Caco-2 (cell line): ENCODE measurements at regions not wholly inside any gene's neighbourhood (a gene's known extent, or its start where the extent isn't known, plus 50 kb on each side); places are given as distances from the start of the nearest gene placed in this dataset.

Source experiments
- BruUV-seq: library from RNA; stranded (reverse); fragments of 400-500 nt; replicated peaks from 2 replicates; lab custom pipeline; 2021; lab: Mats Ljungman, UMichigan
- CTCF ChIA-PET: fragments of 300-600 bp; sonication (Branson Sonifier 250); formaldehyde crosslinking; loops from one replicate; lab custom pipeline; 2022; ENCODE audit warnings: antibody characterized with exemption; lab: Charles Lee
- POLR2A ChIA-PET: fragments of 300-600 bp; sonication (Branson Sonifier 250); formaldehyde crosslinking; loops from one replicate; lab custom pipeline; 2022; ENCODE audit warnings: antibody characterized with exemption; lab: Charles Lee
- DNase-seq, 2 experiments: peaks; one replicate each; pipeline versions ENCODE4 v3.0.0 to v3.0.0-alpha.2; 2020 to 2022
- H3K27me3 ChIP-seq: replicated peaks from 2 replicates; pipeline ENCODE4 v1.6.0; 2011; ENCODE audit warnings: low read length; ENCODE audit not compliant: control insufficient read depth, insufficient read depth
- H3K36me3 ChIP-seq: 2 replicates; pipeline ENCODE4 v1.5.1; 2011; ENCODE audit warnings: low read length; ENCODE audit not compliant: control insufficient read depth, insufficient read depth
- H3K4me1 ChIP-seq: fragments of 250-450 bp; sonication (Bioruptor Pico); 2 replicates; pipeline ENCODE4 v1.5.1; 2020; ENCODE audit warnings: mild to moderate bottlenecking
- H3K4me3 ChIP-seq: 2 replicates; pipeline ENCODE4 v1.5.1; 2011; ENCODE audit warnings: low read depth, mild to moderate bottlenecking, control low read depth, low read length
- H3K9me3 ChIP-seq: fragments of 250-450 bp; sonication (Bioruptor Pico); 2 replicates; pipeline ENCODE4 v1.5.1; 2020; ENCODE audit warnings: mild to moderate bottlenecking, moderate library complexity
- H3K27ac Mint-ChIP-seq: one replicate; pipeline ENCODE4 v1.8.0; 2022; ENCODE audit warnings: mixed read lengths; ENCODE audit not compliant: unreplicated experiment
- H3K27me3 Mint-ChIP-seq: one replicate; pipeline ENCODE4 v1.8.0; 2022; ENCODE audit warnings: mixed read lengths; ENCODE audit not compliant: insufficient read depth, unreplicated experiment
- H3K36me3 Mint-ChIP-seq: one replicate; pipeline ENCODE4 v1.8.0; 2022; ENCODE audit warnings: mild to moderate bottlenecking, mixed read lengths; ENCODE audit not compliant: insufficient read depth, unreplicated experiment
- H3K4me1 Mint-ChIP-seq: one replicate; pipeline ENCODE4 v1.8.0; 2022; ENCODE audit warnings: low read depth, mixed read lengths; ENCODE audit not compliant: unreplicated experiment
- H3K4me3 Mint-ChIP-seq: one replicate; pipeline ENCODE4 v1.8.0; 2022; ENCODE audit warnings: mild to moderate bottlenecking, moderate library complexity, mixed read lengths; ENCODE audit not compliant: unreplicated experiment
- H3K9me3 Mint-ChIP-seq: one replicate; pipeline ENCODE4 v1.8.0; 2022; ENCODE audit warnings: mixed read lengths; ENCODE audit not compliant: unreplicated experiment
- intact Hi-C: fragments of 100-400 bp; cut with micrococcal nuclease; formaldehyde crosslinking; loops from one replicate; pipeline ENCODE4 v1.10.0; 2022; ENCODE audit not compliant: unreplicated experiment
- TF ChIP-seq, protein P1 (sequence below), 2 experiments: fragments of 200-600 bp in 1 of 2; IDR thresholded peaks; 1 replicate in 1 of 2; 2 replicates in 1 of 2; pipeline versions ENCODE4 v1.5.1 to v1.8.0; 2011 to 2022; ENCODE audit warnings: antibody characterized with exemption in 1 of 2, control low read depth in 1 of 2, inconsistent platforms in 1 of 2, low read depth in 1 of 2, low read length in 1 of 2, mild to moderate bottlenecking in 1 of 2, moderate library complexity in 1 of 2; ENCODE audit not compliant: insufficient read depth in 1 of 2, severe bottlenecking in 1 of 2, unreplicated experiment in 1 of 2

DNA sequence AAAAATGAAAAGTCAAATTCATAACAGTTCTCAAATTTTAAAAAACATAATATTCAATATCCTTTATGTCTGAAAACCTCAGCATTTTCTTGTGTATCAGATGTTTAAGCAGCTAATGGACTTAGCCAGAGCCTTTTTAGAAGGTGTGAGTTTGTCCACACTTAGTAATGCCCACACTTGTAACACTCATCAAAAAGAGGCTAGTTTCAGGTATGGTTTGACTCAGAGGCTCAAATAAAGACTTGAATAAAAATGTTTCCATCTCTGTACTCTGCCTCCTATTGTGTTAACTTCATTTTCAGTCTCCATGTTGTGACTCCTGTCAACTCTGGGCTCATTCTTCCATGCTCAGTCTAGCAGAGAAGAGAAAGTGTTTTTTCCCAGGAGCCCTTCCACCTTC is 311.6 kb downstream of the IRS1 start:
- H3K27ac Mint-ChIP-seq = no peak overlapping the region
- Histone ChIP-seq H3K9me3 (0 out of 2 replicates have a peak, but pooled peaks cover 2% of the 10 kb centered on the region), H3K27me3 (no peaks in the 10 kb centered on the region), H3K36me3 (no peaks in the 10 kb centered on the region), H3K4me1 (peaks cover 20% of the 10 kb centered on the region), H3K4me3 (no peak overlapping the region)
- no peak for DNase-seq
- no peak overlapping the region for H3K4me3 Mint-ChIP-seq
- no peaks in the 10 kb centered on the region for H3K9me3 Mint-ChIP-seq
- H3K27me3 Mint-ChIP-seq = no peaks in the 10 kb centered on the region
- intact Hi-C loops = no loop called here
- ChIA-PET CTCF (no interaction called here), POLR2A (no interaction called here)
- peaks cover 24% of the 10 kb centered on the region for H3K4me1 Mint-ChIP-seq
- peaks cover 6% of the 10 kb centered on the region for H3K36me3 Mint-ChIP-seq
- TF ChIP-seq, protein P1, sequence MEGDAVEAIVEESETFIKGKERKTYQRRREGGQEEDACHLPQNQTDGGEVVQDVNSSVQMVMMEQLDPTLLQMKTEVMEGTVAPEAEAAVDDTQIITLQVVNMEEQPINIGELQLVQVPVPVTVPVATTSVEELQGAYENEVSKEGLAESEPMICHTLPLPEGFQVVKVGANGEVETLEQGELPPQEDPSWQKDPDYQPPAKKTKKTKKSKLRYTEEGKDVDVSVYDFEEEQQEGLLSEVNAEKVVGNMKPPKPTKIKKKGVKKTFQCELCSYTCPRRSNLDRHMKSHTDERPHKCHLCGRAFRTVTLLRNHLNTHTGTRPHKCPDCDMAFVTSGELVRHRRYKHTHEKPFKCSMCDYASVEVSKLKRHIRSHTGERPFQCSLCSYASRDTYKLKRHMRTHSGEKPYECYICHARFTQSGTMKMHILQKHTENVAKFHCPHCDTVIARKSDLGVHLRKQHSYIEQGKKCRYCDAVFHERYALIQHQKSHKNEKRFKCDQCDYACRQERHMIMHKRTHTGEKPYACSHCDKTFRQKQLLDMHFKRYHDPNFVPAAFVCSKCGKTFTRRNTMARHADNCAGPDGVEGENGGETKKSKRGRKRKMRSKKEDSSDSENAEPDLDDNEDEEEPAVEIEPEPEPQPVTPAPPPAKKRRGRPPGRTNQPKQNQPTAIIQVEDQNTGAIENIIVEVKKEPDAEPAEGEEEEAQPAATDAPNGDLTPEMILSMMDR (IDR thresholded peaks at IDR 0.05; ENCODE audit: insufficient read depth in 1 of 2, low read depth in 1 of 2, low read length in 1 of 2, severe bottlenecking in 1 of 2, unreplicated experiment in 1 of 2) = no peak
- BruUV-seq = no TSS peak

DNA sequence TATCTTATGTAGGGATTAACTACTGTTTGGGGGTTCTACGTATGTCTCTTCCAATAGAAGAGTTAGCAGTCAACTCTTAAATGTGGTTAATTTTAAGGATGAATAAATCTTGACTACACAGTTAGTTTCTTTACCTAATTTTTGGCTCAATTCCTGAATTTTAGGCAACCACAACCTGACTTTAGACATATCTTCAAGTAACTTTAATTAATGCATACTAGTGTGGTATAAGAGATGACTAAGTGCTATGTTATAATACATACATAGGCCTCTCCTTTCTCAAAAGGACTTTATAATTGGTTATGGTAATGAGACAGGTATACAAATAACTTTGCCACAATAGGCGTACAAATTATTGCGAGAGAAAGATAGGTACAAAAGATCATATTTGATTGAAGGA is 312.0 kb downstream of the IRS1 start:
- TF ChIP-seq, protein P1 (IDR thresholded peaks at IDR 0.05; ENCODE audit: insufficient read depth in 1 of 2, low read depth in 1 of 2, low read length in 1 of 2, severe bottlenecking in 1 of 2, unreplicated experiment in 1 of 2) = no peak
- no peaks in the 10 kb centered on the region for H3K9me3 Mint-ChIP-seq
- no peak for DNase-seq
- no peaks in the 10 kb centered on the region for H3K27me3 Mint-ChIP-seq
- intact Hi-C loops = no loop called here
- CTCF ChIA-PET = no interaction called here
- no peak overlapping the region for H3K4me3 Mint-ChIP-seq
- peaks cover 21% of the 10 kb centered on the region for H3K4me1 ChIP-seq
- POLR2A ChIA-PET = no interaction called here
- no peaks in the 10 kb centered on the region for H3K36me3 ChIP-seq
- H3K27me3 ChIP-seq = no peaks in the 10 kb centered on the region
- H3K36me3 Mint-ChIP-seq = peaks cover 6% of the 10 kb centered on the region
- no peak overlapping the region for H3K27ac Mint-ChIP-seq
- peaks cover 20% of the 10 kb centered on the region for H3K4me1 Mint-ChIP-seq
- no TSS peak for BruUV-seq
- H3K4me3 ChIP-seq = no peak overlapping the region
- 0 out of 2 replicates have a peak, but pooled peaks cover 2% of the 10 kb centered on the region for H3K9me3 ChIP-seq

DNA sequence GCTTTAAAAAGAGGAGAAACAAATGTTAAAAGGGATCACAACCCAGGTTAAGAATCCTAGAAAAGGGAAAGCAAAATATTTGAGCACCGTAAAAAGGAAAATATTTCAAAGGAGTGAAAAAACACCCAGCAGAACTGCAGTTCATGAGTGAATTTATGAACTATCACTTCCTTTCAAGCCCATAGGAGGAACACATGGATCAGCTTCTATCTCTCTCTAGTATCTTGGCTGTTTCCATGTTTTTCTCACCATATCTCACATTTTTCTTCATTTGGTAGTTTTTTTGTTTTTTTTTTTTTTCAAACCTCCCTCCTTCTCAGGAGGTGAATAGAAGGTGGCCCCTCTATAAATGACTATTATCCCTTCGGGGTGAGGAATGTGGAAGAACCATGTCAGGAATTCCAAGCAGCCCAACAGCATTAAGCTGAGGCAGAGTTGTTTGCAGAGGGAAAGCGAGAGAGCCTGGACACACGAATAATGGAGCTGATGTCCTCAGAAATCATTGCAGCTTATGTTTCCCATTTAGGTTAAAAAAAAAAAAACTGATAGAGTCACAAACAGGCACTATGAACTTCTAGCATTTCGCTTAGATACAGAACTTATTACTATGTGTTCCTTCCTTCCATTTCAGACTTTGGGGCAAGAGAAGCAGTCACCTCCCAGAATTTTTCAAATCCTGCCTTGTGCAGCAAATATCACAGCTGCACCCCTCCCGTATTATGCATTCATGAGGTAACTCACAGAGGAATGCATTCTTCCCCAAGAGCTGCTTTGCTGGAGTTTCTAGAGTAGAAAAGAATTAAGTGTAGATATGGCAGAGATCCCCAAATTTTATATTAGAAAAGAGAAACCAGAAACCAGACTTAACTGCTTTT is 315.6 kb downstream of the IRS1 start:
- POLR2A ChIA-PET = interaction anchor here (0.6 kb wide), 1 partner anchor 268 kb away, joined by 4 read pairs; no protein-coding TSS in a partner anchor

More for the DNA sequence above, 315.6 kb downstream of the IRS1 start:
- peak overlapping the region; percentile 96 for H3K27ac Mint-ChIP-seq
- no peak overlapping the region for H3K4me3 ChIP-seq
- H3K36me3 ChIP-seq = no peaks in the 10 kb centered on the region
- H3K9me3 ChIP-seq = no peaks in the 10 kb centered on the region
- H3K36me3 Mint-ChIP-seq = peaks cover 9% of the 10 kb centered on the region
- TF ChIP-seq, protein P1 (IDR thresholded peaks at IDR 0.05; ENCODE audit: insufficient read depth in 1 of 2, low read depth in 1 of 2, low read length in 1 of 2, severe bottlenecking in 1 of 2, unreplicated experiment in 1 of 2) = no peak
- no peaks in the 10 kb centered on the region for H3K27me3 Mint-ChIP-seq
- no peaks in the 10 kb centered on the region for H3K9me3 Mint-ChIP-seq
- BruUV-seq = no TSS peak
- H3K4me1 ChIP-seq = peaks cover 56% of the 10 kb centered on the region
- peak; percentile 61 to 80 for DNase-seq
- CTCF ChIA-PET = interaction anchor here (0.6 to 1.2 kb wide), 6 partner anchors 14 to 304 kb away, joined by 3 to 4 read pairs (median 3); no protein-coding TSS in a partner anchor
- intact Hi-C loops = loop anchor here (2.0 to 5.0 kb wide), 2 partner anchors 17 to 253 kb away; no protein-coding TSS in a partner anchor
- peak overlapping the region; percentile 63 for H3K4me3 Mint-ChIP-seq
- H3K27me3 ChIP-seq = no peaks in the 10 kb centered on the region
- peaks cover 22% of the 10 kb centered on the region for H3K4me1 Mint-ChIP-seq
